ENCODE measurements at regions not wholly inside any gene's neighbourhood (a gene's known extent, or its start where the extent isn't known, plus 50 kb on each side); places are given as distances from the start of the nearest gene placed in this dataset.
A peak's percentile ranks its signal among the peaks of the same experiment; 100 is the strongest.

DNA sequence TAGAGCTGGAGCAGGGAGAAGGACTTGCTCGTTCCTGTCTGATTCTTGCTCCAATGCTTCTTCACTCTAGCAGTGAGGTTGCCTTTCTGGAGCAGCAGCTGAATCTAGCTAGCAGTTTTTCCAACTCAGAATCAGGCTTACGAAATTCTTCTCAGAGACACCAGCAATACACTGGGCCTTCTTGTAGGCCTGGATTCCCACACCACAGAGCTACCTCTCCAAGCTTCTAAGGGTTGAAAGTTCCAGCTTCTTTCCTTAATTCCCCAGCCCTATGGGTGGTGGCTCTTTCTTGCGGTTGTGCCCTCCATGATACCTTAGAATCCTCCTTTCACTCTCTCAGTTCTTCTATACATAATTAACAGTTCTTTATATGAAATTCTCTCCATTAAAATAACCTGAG is 586.6 kb downstream of the INHBA start:
- no peak for DNase-seq (ENCODE audit: low read depth)
- TF ChIP-seq, protein P1, sequence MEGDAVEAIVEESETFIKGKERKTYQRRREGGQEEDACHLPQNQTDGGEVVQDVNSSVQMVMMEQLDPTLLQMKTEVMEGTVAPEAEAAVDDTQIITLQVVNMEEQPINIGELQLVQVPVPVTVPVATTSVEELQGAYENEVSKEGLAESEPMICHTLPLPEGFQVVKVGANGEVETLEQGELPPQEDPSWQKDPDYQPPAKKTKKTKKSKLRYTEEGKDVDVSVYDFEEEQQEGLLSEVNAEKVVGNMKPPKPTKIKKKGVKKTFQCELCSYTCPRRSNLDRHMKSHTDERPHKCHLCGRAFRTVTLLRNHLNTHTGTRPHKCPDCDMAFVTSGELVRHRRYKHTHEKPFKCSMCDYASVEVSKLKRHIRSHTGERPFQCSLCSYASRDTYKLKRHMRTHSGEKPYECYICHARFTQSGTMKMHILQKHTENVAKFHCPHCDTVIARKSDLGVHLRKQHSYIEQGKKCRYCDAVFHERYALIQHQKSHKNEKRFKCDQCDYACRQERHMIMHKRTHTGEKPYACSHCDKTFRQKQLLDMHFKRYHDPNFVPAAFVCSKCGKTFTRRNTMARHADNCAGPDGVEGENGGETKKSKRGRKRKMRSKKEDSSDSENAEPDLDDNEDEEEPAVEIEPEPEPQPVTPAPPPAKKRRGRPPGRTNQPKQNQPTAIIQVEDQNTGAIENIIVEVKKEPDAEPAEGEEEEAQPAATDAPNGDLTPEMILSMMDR (conservative IDR thresholded peaks at IDR 0.05; ENCODE audit: control insufficient read depth, insufficient read depth, low read depth, low read length), result no peak

DNA sequence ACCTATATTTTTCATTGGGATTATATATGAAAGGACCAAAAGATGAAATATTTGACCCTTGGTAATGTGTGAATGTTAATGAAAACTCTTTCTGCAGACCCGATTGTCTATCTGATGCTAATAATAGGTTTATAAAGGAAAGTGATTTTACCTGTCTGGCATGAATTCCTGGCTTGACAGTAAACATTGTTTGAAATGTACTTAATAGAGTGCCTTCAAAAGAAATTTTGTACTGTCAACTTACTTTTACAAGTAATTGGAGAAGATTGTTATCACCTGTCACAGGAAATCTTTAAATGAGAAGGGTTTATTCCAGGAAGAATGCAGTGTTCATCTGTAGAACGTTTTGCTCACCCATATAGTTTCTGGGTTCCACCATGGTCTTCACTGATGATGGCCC is 588.2 kb downstream of the INHBA start:
- no peak for DNase-seq (ENCODE audit: low read depth)
- TF ChIP-seq, protein P1 (conservative IDR thresholded peaks at IDR 0.05; ENCODE audit: control insufficient read depth, insufficient read depth, low read depth, low read length), result no peak
- no peak overlapping the region for H3K4me3 ChIP-seq (ENCODE audit: control insufficient read depth, low read depth, low read length)

More for the DNA sequence above, 586.6 kb downstream of the INHBA start:
- H3K4me3 ChIP-seq (ENCODE audit: control insufficient read depth, low read depth, low read length), result no peak overlapping the region

DNA sequence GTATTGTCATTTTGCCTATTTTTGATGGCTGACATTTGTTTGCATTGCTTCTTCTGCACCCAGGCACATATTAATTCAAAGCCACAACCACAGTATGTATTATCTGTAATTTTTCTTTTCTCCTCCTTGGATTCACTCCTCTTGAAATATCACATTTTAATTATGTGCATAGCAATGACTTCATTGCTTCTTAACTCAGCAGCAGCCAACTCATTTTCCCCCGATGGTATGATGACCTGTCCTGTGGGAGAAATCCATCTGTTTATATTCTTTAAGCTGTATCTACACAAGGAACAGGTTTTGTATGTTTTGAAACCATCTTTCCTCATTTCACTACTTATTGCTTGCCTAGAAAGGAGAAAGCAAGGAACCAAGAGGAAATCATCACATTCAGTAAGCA is 588.8 kb downstream of the INHBA start:
- H3K4me3 ChIP-seq (ENCODE audit: control insufficient read depth, low read depth, low read length), result no peak overlapping the region
- TF ChIP-seq, protein P1 (conservative IDR thresholded peaks at IDR 0.05; ENCODE audit: control insufficient read depth, insufficient read depth, low read depth, low read length), result no peak
- peak; percentile 41 for DNase-seq (ENCODE audit: low read depth)

DNA sequence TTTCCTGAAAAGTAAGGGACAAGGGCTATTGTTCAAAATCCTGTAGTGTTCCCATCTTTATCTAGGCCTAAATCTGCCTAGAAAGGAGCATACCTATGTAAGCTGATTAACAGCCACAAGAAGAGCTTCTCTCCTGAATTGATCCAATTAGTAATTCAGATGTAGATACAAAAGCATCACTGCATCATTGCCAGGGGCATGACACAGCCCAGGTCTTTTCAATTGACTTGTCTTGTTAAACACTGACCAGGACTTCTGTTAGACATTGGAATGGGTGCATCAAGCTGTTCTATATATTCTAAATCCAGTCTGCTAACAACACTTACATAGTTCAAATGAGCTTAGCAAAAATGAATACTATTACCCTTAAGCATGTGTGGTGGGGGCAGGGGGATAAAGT is 589.2 kb downstream of the INHBA start:
- H3K4me3 ChIP-seq (ENCODE audit: control insufficient read depth, low read depth, low read length), result no peak overlapping the region
- DNase-seq (ENCODE audit: low read depth), result no peak
- TF ChIP-seq, protein P1 (conservative IDR thresholded peaks at IDR 0.05; ENCODE audit: control insufficient read depth, insufficient read depth, low read depth, low read length), result no peak

DNA sequence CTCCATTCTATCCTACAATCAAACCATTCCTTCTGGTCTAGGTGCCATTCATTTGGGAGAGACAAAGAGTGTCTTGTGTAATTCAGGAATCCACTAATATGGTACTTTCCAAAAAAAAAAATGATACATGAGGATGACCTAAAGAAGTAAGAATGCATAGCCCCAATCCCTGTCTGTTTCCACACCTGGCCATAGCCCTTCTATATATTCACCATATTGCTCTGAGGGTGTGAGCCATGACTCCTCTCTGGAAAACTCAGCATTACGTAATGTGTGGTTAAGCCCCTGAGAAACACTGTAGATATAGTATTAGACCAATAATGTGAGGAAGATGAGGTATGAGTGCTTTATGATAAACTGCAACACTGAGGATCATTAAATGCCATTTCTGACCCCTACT is 592.7 kb downstream of the INHBA start:
- DNase-seq (ENCODE audit: low read depth), result peak; percentile 58
- TF ChIP-seq, protein P1 (conservative IDR thresholded peaks at IDR 0.05; ENCODE audit: control insufficient read depth, insufficient read depth, low read depth, low read length), result no peak
- no peak overlapping the region for H3K4me3 ChIP-seq (ENCODE audit: control insufficient read depth, low read depth, low read length)

DNA sequence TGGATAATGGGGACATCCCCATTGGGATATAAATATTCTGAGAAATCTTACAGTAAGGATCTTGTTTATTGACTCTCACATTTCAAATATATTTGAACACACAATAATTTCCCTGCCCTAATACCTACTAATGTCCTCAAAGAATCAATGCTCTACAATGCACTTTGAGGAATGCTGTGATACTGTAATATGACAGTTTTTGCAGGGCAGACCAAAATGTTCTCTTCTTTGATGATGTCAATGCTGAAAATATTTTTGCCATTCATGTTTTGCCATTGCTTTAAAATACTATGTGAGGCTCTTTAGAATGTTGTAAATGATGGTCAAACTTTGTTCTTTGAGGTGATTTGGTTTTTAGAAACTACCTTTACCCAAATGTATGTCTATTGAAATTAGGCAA is 594.1 kb downstream of the INHBA start:
- TF ChIP-seq, protein P1 (conservative IDR thresholded peaks at IDR 0.05; ENCODE audit: control insufficient read depth, insufficient read depth, low read depth, low read length), result no peak
- peak; percentile 18 for DNase-seq (ENCODE audit: low read depth)

DNA sequence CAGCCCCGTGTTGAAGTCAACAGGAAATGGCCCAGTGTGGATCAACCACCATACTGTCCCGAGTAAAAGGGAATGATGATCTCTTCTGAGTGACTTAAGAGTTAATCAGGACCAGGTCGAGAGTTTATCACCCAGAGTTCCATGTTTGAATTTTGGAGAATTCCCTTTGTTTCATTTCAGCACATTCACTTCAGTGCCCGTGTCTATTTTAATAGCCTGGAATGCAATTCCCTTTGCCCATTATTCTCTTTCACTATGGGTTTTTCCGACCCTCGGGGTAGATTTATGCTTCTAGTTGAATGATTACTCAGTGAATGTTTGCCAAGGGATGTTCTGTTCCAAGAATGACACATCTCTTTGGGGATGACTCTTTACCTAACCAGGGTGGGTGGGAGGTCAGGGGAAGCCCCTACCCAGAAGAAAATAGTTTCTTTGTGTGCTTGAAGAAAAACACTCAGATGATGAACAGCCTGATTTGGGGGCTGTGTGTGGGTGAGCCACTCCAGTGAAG is 594.9 kb downstream of the INHBA start:
- H3K4me3 ChIP-seq (ENCODE audit: control insufficient read depth, low read depth, low read length), result no peak overlapping the region
- DNase-seq (ENCODE audit: low read depth), result peak; percentile 72
- TF ChIP-seq, protein P1 (conservative IDR thresholded peaks at IDR 0.05; ENCODE audit: control insufficient read depth, insufficient read depth, low read depth, low read length), result no peak

More for the DNA sequence above, 594.1 kb downstream of the INHBA start:
- H3K4me3 ChIP-seq (ENCODE audit: control insufficient read depth, low read depth, low read length), result no peak overlapping the region

Measured in fibroblast of mammary gland (primary cell).